B cell (primary cell): ENCODE measurements at regions not wholly inside any gene's neighbourhood (a gene's known extent, or its start where the extent isn't known, plus 50 kb on each side); places are given as distances from the start of the nearest gene placed in this dataset.

ENCODE experiments used
- ATAC-seq: fragments of 200-7000 bp; cut with Tn5 transposase; one replicate; pipeline ENCODE4 v1.10.0; 2021; ENCODE audit warnings: low read depth, mild to moderate bottlenecking, moderate number of reproducible peaks, moderate library complexity
- CTCF ChIA-PET: fragments of 350-600 bp; sonication (Branson Sonifier 250); formaldehyde crosslinking; loops from one replicate; lab custom pipeline; 2021; ENCODE audit warnings: antibody characterized with exemption, inconsistent platforms; lab: Charles Lee
- POLR2A ChIA-PET: fragments of 350-600 bp; sonication (Branson Sonifier 250); formaldehyde crosslinking; loops from one replicate; lab custom pipeline; 2021; ENCODE audit warnings: antibody characterized with exemption; lab: Charles Lee
- DNase-seq: peaks from one replicate; pipeline ENCODE4 v3.0.0; 2013
- H2AFZ ChIP-seq: 2 replicates; pipeline ENCODE4 v1.6.1; 2012; ENCODE audit warnings: mild to moderate bottlenecking, low read depth, low read length; ENCODE audit not compliant: insufficient read depth, poor library complexity, severe bottlenecking
- H3K27ac ChIP-seq, 2 donors: 1 replicate in 1 of 2; 2 replicates in 1 of 2; pipeline ENCODE4 v1.5.1; 2012 to 2013; ENCODE audit warnings: low read length in 2 of 2, mild to moderate bottlenecking in 2 of 2, moderate library complexity in 1 of 2
- H3K27me3 ChIP-seq, 4 experiments: fragments of 200-600 bp in 1 of 4; sonication (generic) in 1 of 4; replicated peaks in 1 of 4; 1 replicate in 2 of 4; 2 replicates in 2 of 4; pipeline versions ENCODE4 v1.6.1 to v1.7.0; 2013 to 2016; ENCODE audit warnings: low read length in 3 of 4, mild to moderate bottlenecking in 2 of 4, mixed read lengths in 1 of 4, moderate library complexity in 1 of 4; ENCODE audit not compliant: insufficient read depth in 4 of 4, control insufficient read depth in 3 of 4; ENCODE audit errors: control extremely low read depth in 1 of 4
- H3K36me3 ChIP-seq, 2 experiments: replicated peaks in 1 of 2; 1 replicate in 1 of 2; 2 replicates in 1 of 2; pipeline versions ENCODE4 v1.6.1 to v1.7.1; 2013; ENCODE audit warnings: low read length in 1 of 2; ENCODE audit not compliant: insufficient read depth in 2 of 2, control insufficient read depth in 1 of 2; ENCODE audit errors: control extremely low read depth in 1 of 2, extremely low read depth in 1 of 2
- H3K4me1 ChIP-seq, 2 donors: fragments of 200-600 bp in 1 of 2; sonication (generic) in 1 of 2; 1 replicate in 1 of 2; 2 replicates in 1 of 2; pipeline versions ENCODE4 v1.5.1 to v1.6.1; 2013 to 2017; ENCODE audit warnings: low read length in 2 of 2; ENCODE audit not compliant: control insufficient read depth in 2 of 2, insufficient read depth in 2 of 2
- H3K4me2 ChIP-seq: replicated peaks from 2 replicates; pipeline ENCODE3; 2012; ENCODE audit warnings: mild to moderate bottlenecking, low read depth, low read length; ENCODE audit not compliant: poor library complexity, severe bottlenecking
- H3K4me3 ChIP-seq, 5 experiments: fragments of 200-600 bp in 1 of 5; sonication (generic) in 1 of 5; 1 replicate in 3 of 5; 2 replicates in 2 of 5; pipeline versions ENCODE4 v1.5.1 to v1.7.0; 2011 to 2016; ENCODE audit warnings: low read length in 4 of 5, mild to moderate bottlenecking in 4 of 5, low read depth in 2 of 5, control low read depth in 1 of 5, moderate library complexity in 1 of 5; ENCODE audit not compliant: insufficient read depth in 1 of 5; ENCODE audit errors: control extremely low read depth in 1 of 5, extremely low read depth in 1 of 5
- H3K79me2 ChIP-seq: fragments of 200-600 bp; sonication (generic); one replicate; pipeline ENCODE4 v1.6.0; 2016; ENCODE audit warnings: low read length; ENCODE audit not compliant: control insufficient read depth, insufficient read depth
- H3K9ac ChIP-seq: fragments of 200-600 bp; sonication (generic); 2 replicates; pipeline ENCODE4 v1.6.1; 2017; ENCODE audit warnings: mild to moderate bottlenecking, low read length, moderate library complexity
- H3K9me3 ChIP-seq, 3 donors: one replicate each; pipeline versions ENCODE4 v1.6.1 to v1.7.1; 2013; ENCODE audit warnings: low read length in 2 of 3; ENCODE audit not compliant: control insufficient read depth in 2 of 3, insufficient read depth in 1 of 3; ENCODE audit errors: control extremely low read depth in 1 of 3
- H4K20me1 ChIP-seq: 2 replicates; pipeline ENCODE4 v1.6.0; 2012; ENCODE audit warnings: mild to moderate bottlenecking, low read length; ENCODE audit not compliant: insufficient read depth, control insufficient read depth, poor library complexity, severe bottlenecking
- H3K27ac Mint-ChIP-seq: one replicate; pipeline ENCODE4 v1.8.0; 2021; ENCODE audit warnings: mixed read lengths
- H3K27me3 Mint-ChIP-seq: one replicate; pipeline ENCODE4 v1.8.0; 2021; ENCODE audit warnings: mixed read lengths
- H3K4me1 Mint-ChIP-seq: one replicate; pipeline ENCODE4 v1.8.0; 2021; ENCODE audit warnings: mixed read lengths
- H3K4me3 Mint-ChIP-seq: one replicate; pipeline ENCODE4 v1.8.0; 2021; ENCODE audit warnings: mixed read lengths
- H3K9me3 Mint-ChIP-seq: one replicate; pipeline ENCODE4 v1.8.0; 2022; ENCODE audit warnings: mixed read lengths; ENCODE audit not compliant: insufficient read depth
- EZH2 ChIP-seq: IDR thresholded peaks from 2 replicates; pipeline ENCODE4 v1.6.1; 2012; ENCODE audit warnings: borderline replicate concordance, low read depth, mild to moderate bottlenecking, moderate library complexity, low read length; ENCODE audit not compliant: insufficient read depth, poor library complexity, severe bottlenecking
- WGBS: methylation state at CpG from one replicate; pipeline ENCODE4 v1.1.5; 2013; ENCODE audit warnings: missing lambda C conversion rate; ENCODE audit not compliant: insufficient coverage; 5-methylcytosine and 5-hydroxymethylcytosine counted together
- intact Hi-C: fragments of 100-400 bp; cut with micrococcal nuclease; formaldehyde crosslinking; loops from one replicate; pipeline ENCODE4 v1.10.0; 2022
- TF ChIP-seq, protein P1 (sequence below): fragments of 200-600 bp; IDR thresholded peaks from one replicate; pipeline ENCODE4 v1.8.0; 2022; ENCODE audit warnings: antibody characterized with exemption, mild to moderate bottlenecking

DNA sequence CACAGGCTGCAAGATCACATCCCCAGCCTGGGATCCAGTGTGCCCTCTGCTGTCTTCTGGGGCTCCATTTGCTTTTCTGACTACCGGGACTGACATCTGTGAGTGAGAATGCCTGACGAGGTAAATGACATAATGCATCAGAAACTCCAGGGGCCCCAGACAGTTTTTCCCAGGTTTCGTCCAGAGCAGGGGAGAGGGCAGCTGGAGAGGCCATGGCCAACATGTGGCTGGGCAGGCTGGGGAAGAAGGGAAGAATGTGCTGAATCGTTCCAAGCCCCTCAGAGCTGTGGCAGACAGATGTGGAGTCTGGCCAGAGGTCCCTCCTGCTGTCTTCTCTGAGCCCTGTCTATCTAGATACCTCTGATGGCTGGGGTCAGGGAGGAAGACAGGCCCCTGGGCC is 163.9 kb downstream of the TRIM29 start:
- H3K79me2 ChIP-seq: no peaks in the 10 kb centered on the region
- H3K4me1 ChIP-seq: no peaks in the 10 kb centered on the region
- intact Hi-C loops: no loop called here
- no peaks in the 10 kb centered on the region for H4K20me1 ChIP-seq
- ChIA-PET CTCF (no interaction called here), POLR2A (no interaction called here)
- ATAC-seq (no peak), DNase-seq (no peak)
- no peak overlapping the region for H2AFZ ChIP-seq
- peaks cover 0 to 4% (median 0%) of the 10 kb centered on the region in 4 experiments for H3K27me3 ChIP-seq
- H3K27ac Mint-ChIP-seq: no peak overlapping the region
- WGBS: 76% methylated on average over 4 of the region's 4 CpGs
- H3K27me3 Mint-ChIP-seq: peaks cover 27% of the 10 kb centered on the region
- H3K9me3 Mint-ChIP-seq: peaks cover 2% of the 10 kb centered on the region
- no peak overlapping the region for H3K4me3 Mint-ChIP-seq
- no peak overlapping the region for H3K27ac ChIP-seq
- TF ChIP-seq EZH2: no peak
- TF ChIP-seq, protein P1, sequence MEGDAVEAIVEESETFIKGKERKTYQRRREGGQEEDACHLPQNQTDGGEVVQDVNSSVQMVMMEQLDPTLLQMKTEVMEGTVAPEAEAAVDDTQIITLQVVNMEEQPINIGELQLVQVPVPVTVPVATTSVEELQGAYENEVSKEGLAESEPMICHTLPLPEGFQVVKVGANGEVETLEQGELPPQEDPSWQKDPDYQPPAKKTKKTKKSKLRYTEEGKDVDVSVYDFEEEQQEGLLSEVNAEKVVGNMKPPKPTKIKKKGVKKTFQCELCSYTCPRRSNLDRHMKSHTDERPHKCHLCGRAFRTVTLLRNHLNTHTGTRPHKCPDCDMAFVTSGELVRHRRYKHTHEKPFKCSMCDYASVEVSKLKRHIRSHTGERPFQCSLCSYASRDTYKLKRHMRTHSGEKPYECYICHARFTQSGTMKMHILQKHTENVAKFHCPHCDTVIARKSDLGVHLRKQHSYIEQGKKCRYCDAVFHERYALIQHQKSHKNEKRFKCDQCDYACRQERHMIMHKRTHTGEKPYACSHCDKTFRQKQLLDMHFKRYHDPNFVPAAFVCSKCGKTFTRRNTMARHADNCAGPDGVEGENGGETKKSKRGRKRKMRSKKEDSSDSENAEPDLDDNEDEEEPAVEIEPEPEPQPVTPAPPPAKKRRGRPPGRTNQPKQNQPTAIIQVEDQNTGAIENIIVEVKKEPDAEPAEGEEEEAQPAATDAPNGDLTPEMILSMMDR: no peak
- no peaks in the 10 kb centered on the region for H3K4me1 Mint-ChIP-seq
- H3K9ac ChIP-seq: no peak overlapping the region
- H3K4me3 ChIP-seq: no peak overlapping the region
- H3K4me2 ChIP-seq: no peak overlapping the region
- peaks cover 0 to 13% (median 0%) of the 10 kb centered on the region in 3 donors for H3K9me3 ChIP-seq
- no peaks in the 10 kb centered on the region for H3K36me3 ChIP-seq

GRCh38 chr11:119972281-119972680 is 165.6 kb downstream of the TRIM29 start:
- no peaks in the 10 kb centered on the region for H3K36me3 ChIP-seq
- ChIA-PET POLR2A (no interaction called here), CTCF (no interaction called here)
- H3K27me3 ChIP-seq: peaks cover 0 to 4% (median 0%) of the 10 kb centered on the region in 4 experiments
- H3K4me1 ChIP-seq: no peaks in the 10 kb centered on the region
- WGBS: 100% methylated on average over 2 of the region's 2 CpGs
- no peaks in the 10 kb centered on the region for H4K20me1 ChIP-seq
- DNase-seq: no peak
- TF ChIP-seq EZH2: no peak
- TF ChIP-seq, protein P1: no peak
- no peak overlapping the region for H2AFZ ChIP-seq
- Mint-ChIP-seq H3K27ac (no peak overlapping the region), H3K4me1 (no peaks in the 10 kb centered on the region), H3K9me3 (peaks cover 2% of the 10 kb centered on the region), H3K27me3 (peaks cover 20% of the 10 kb centered on the region), H3K4me3 (no peak overlapping the region)
- peaks cover 0 to 13% (median 0%) of the 10 kb centered on the region in 3 donors for H3K9me3 ChIP-seq
- no peak overlapping the region for H3K4me3 ChIP-seq
- H3K4me2 ChIP-seq: no peak overlapping the region
- H3K27ac ChIP-seq: no peak overlapping the region
- no peak for ATAC-seq
- no peaks in the 10 kb centered on the region for H3K79me2 ChIP-seq
- intact Hi-C loops: no loop called here
- H3K9ac ChIP-seq: no peak overlapping the region
